Brain pericyte (primary cell): ENCODE measurements at regions not wholly inside any gene's neighbourhood (a gene's known extent, or its start where the extent isn't known, plus 50 kb on each side); places are given as distances from the start of the nearest gene placed in this dataset.
"Not testable (repeated sequence)": the region's sequence is repeated elsewhere in the genome, so short reads cannot be mapped to it uniquely, and the experiment has no call there.

ENCODE experiments used
- DNase-seq: peaks from one replicate; pipeline ENCODE4 v3.0.0-alpha.2; 2012; ENCODE audit warnings: low read depth, low spot score

- not testable (repeated sequence) for DNase-seq
These were observed 57.0 kb upstream of the NEUROD1 start for GRCh38 chr2:181737302-181737701.

DNA sequence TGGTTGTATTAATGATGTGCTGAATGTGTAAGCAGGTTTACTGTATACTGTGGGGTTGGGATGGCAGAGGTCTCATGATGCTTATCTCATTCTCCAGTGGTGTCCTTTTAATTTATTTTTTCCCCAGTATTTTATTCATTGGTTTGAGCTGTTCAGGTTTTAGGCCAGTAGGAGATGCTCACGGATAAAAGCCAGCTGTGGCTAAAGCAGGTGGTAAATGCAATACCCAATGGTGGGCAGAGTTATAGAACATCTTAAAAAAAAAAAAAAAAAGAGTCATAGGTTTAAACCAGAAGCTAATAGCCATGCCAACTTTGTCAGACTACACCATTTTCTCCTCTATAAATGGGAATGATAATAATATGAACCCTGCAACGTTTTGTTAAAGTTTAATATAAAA, 57.8 kb upstream of the NEUROD1 start:
- no peak for DNase-seq

DNA sequence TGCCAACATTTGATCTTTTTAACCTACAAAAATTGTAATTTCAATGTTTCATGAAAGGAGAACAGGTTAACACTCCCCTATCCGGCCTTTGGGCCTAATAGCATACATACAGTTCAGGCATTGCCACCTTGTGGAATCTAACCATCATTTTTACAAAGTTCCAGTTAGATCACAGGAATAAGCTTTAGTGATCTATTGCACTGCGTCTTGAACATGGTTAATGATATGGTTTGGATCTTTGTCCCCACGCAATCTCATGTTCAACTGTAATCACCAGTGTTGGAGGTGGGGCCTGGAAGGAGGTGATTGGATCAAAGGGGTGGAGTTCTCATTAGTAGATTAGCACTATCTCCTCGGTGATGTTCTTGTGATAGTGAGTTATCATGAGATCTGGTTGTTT, 58.2 kb upstream of the NEUROD1 start:
- DNase-seq = no peak

GRCh38 chr2:181741756-181742155, 61.4 kb upstream of the NEUROD1 start:
- no peak for DNase-seq

GRCh38 chr2:181742361-181742760, 62.0 kb upstream of the NEUROD1 start:
- no peak for DNase-seq

DNA sequence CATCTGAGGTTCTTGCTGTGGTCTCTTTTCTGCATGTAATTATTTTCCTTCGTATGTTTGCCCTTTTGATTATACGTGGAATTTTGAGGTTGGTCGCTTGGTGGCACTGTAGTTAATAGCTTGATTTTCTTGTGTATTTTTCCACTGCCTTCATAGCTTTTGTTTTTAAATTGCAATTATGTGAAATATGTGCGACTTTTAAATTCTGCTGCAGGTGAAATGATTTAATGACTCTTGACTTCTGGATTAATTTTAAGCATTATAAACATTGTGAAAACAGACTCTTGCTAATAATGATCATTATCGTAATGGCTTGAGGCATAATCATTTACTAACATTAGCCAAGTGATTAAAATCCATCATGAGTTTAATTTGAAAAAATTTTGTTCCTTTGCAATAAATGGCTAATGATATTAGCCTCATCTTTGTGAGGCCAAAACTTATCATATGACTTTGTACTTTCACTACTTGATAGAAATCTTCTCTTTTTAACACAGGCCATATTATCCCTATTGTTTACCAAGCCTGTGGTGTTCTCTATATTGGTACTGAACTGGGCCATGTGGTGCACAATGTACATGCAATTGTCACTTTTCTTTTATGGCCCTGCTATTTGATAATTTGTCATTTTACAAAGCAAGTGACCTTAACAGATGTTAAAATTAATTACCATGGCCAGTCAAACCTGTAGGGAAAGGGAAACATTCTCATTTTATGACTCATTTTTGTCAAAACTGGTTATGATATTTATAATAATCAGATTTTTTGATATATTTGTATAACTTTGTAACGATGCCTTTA, 62.8 kb upstream of the NEUROD1 start:
- peak; percentile 22 for DNase-seq

DNA sequence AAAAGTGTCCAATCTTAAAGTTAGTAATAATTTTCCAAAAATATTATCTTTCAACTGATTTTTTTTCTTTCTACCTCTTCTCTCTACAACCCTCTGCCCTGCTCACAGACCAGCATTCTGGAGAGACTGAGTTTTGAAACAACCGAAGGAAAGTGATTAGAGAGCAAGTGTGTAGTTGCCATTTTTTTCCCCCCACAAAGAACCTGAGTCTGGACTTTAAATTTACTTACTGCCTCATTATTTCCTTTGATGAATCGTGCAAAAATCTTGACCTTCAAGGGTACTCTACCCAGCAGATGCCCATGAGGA, 63.4 kb upstream of the NEUROD1 start:
- no peak for DNase-seq

GRCh38 chr2:181745796-181746540, 65.7 kb upstream of the NEUROD1 start:
- DNase-seq = no peak

DNA sequence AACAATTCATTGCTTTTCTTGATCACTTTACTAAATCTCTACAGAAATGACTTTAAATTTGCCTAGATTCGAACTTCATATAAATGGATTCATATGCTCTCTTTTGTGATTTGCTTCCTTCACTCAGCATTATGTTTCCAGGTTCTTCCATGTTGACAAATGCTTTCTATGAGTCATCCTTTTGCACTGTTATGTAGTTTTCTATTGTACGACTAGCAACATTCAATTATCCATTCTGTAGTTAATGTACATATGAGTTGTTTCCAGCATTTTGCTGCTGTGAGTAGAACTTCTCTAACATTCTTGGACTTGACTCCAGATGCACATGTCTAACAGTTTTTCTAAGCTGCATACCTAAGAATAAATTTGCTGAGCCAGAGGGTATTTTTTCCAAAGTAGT, 66.5 kb upstream of the NEUROD1 start:
- no peak for DNase-seq

DNA sequence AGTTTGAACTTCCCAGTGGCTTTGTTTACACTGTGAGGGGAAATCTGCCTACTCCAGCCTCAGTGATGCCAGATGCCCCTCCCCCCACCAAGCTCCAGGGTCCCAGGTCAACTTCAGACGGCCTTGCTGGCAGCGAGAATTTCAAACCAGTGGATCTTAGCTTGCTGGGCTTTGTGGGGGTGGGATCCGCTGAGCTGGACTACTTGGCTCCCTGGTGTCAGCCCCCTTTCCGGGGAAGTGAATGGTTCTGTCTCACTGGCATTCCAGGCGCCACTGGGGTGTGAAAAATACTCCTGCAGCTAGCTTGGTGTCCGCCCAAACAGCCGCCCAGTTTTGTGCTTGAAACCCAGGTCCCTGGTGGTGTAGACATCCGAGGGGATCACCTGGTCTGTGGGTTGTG, 70.0 kb upstream of the NEUROD1 start:
- DNase-seq = no peak

GRCh38 chr2:181751266-181752030, 71.1 kb upstream of the NEUROD1 start:
- no peak for DNase-seq

GRCh38 chr2:181752301-181752700, 72.0 kb upstream of the NEUROD1 start:
- no peak for DNase-seq

DNA sequence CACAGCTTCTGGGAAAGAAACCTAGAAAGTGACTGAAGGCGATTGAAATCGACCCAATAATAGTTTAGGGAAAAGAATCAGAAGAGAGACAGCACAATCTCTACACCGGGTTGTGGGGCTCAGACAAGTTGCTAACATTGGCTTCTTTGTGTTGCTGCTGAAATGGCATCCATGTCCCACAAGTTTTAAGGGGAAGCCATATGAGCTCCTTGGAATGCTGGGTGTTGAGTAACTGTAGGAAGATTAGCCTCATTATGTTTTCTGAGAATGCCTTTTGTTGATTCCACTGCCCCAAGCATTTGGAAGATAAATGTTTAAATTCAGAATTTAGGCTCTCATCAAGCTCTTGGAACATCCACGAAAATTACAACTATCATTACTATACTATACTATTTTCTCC, 73.4 kb upstream of the NEUROD1 start:
- DNase-seq = no peak

DNA sequence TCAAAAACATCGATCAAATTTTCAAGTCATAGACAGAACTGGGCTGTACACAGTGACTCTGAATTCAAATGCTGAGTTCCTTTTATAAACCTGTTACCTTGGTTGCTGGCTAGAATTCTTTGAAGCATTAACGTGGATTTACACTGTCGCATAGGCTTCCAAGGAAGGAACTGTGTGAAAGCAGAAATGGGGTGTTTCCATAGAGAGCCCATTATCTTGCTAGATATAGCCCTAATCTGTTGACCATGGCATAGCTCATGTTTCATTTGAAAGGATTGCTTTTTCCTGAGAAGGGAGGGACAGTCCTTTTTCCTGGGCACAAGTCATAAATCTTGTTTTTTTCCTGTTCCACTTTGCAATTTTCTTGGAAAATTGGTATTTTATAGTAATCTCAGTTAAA, 73.8 kb upstream of the NEUROD1 start:
- DNase-seq = no peak

- DNase-seq = no peak
These were observed 74.9 kb upstream of the NEUROD1 start for GRCh38 chr2:181755181-181755580.

DNA sequence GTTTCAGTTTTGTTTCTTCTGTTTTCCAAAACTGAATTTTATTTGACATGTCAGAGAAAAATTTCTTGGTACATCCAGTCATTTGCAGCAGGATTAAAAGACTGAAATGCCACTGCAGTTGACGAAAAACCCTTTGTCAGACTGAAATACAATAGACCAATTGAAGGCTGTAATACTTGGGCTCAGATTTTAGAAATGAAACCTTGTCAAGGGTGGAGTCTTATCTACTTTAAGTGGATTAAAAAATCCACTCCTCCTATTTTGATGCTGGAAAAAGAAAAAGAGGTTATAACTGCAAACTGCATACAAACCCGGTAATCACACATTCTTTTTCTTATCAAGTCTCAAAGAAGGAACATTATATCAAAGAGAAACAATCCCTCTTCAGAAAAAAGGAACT, 80.2 kb upstream of the NEUROD1 start:
- no peak for DNase-seq

GRCh38 chr2:181761175-181761574, 80.9 kb upstream of the NEUROD1 start:
- no peak for DNase-seq

DNA sequence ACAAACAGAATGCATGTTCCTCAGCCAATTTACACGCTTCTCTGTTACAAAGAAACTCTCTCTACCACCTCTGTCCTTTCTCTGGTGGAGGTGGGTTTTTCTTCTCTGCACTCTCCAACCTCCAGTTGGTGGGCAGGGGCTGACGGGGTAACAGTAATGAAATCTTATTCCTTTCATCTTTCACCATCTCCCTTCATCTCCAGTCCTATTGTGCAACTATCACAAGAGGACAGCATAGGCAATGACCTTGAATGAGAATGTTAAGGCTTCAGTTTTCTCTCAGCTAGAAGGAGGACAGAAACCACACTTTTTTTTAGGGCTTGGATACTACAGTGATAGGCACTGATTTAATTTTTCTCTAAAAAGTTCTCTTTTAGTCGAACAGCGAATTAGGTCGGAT, 81.7 kb upstream of the NEUROD1 start:
- no peak for DNase-seq

DNA sequence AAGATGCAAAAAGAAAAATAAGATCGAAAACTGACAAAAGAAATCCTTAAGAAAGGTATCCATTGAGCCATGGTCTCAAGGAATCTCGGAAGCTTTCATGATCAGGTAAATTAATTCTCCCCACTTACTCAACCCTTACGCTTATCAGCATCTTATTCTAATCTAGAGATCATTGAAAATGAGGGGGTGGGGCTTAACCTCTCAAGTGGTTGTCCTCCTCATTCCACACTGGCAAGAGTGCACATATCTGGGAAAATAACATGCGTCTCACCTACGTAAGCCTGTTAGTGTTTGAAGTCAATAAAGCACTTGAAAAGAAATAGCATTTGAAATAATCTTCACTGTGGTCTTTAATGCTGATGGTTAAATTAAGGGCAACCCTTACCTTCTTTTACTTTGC, 82.5 kb upstream of the NEUROD1 start:
- DNase-seq = no peak

- no peak for DNase-seq
These were observed 83.1 kb upstream of the NEUROD1 start for GRCh38 chr2:181763423-181763822.

GRCh38 chr2:181764095-181764963, 84.0 kb upstream of the NEUROD1 start:
- DNase-seq = no peak

GRCh38 chr2:181766129-181766528, 85.8 kb upstream of the NEUROD1 start:
- DNase-seq = no peak
